HT-29 (cell line): ENCODE measurements at regions not wholly inside any gene's neighbourhood (a gene's known extent, or its start where the extent isn't known, plus 50 kb on each side); places are given as distances from the start of the nearest gene placed in this dataset.
A peak's percentile ranks its signal among the peaks of the same experiment; 100 is the strongest.
"Not testable (repeated sequence)": the region's sequence is repeated elsewhere in the genome, so short reads cannot be mapped to it uniquely, and the experiment has no call there.

Source experiments
- DNase-seq: peaks from one replicate; pipeline ENCODE4 v3.0.0-alpha.2; 2015; ENCODE audit warnings: low spot score

DNA sequence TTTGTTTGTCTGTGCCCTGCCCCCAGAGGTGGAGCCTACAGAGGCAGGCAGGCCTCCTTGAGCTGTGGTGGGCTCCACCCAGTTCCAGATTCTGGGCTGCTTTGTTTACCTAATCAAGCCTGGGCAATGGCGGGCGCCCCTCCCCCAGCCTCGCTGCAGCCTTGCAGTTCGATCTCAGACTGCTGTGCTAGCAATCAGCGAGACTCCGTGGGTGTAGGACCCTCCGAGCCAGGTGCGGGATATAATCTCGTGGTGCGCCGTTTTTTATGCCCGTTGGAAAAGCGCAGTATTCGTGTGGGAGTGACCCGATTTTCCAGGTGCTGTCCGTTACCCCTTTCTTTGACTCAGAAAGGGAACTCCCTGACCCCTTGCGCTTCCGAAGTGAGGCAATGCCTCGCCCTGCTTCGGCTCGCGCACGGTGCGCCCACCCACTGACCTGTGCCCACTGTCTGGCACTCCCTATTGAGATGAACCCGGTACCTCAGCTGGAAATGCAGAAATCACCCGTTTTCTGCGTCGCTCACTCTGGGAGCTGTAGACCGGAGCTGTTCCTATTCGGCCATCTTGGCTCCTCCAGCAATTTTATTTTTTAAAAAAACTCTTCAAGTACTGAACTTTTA lies 958.5 kb upstream of the SEMA6A start:
- DNase-seq: not testable (repeated sequence)

DNA sequence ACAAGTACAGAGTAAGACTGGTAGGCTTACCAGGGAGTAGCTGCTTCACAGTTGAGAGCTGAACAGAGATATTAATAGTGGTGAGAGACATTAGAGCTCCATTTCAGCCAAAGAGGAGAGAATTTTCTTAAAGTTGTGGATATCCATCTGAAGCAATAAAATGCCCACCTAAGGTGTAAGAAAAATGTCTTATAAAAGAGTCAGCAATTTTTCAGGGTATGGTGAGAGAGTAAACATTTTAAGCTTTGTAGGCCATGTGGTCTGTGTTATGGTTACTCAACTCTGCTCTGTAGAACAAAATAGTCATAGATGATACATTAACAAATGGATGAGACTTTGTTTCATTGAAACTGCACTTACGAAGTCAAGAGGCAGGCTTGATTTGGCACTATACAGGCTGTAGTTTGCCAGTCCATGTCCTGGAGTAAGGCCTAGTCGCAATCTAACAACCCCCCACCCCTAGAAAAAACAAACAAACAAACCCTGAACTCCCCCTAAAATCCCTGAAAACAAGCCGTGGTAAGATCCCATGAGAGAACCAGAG lies 945.4 kb upstream of the SEMA6A start:
- DNase-seq: no peak

- DNase-seq: no peak
These were observed 929.7 kb upstream of the SEMA6A start for GRCh38 chr5:117504305-117504704.

DNA sequence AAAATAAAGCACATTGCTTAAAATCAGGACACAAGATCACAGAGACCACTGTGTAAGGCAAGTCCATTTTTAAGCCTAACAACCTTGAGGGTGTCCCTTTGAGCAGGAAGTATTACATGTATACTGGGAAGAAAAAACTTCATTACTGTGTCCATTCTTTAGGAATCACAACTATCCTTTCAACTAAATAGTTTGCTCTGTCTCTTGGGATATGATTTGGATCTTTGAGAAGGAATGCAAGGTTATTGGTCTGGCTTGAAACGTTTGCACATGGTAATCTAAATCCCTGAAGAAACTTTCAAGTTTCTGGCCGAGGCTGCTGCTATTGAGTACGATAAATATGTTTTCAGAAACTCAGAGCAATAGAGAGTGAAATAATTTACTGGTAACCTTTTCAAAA lies 923.0 kb upstream of the SEMA6A start:
- no peak for DNase-seq

GRCh38 chr5:117496801-117497200 lies 922.2 kb upstream of the SEMA6A start:
- DNase-seq: no peak

GRCh38 chr5:117494188-117494587 lies 919.6 kb upstream of the SEMA6A start:
- no peak for DNase-seq

DNA sequence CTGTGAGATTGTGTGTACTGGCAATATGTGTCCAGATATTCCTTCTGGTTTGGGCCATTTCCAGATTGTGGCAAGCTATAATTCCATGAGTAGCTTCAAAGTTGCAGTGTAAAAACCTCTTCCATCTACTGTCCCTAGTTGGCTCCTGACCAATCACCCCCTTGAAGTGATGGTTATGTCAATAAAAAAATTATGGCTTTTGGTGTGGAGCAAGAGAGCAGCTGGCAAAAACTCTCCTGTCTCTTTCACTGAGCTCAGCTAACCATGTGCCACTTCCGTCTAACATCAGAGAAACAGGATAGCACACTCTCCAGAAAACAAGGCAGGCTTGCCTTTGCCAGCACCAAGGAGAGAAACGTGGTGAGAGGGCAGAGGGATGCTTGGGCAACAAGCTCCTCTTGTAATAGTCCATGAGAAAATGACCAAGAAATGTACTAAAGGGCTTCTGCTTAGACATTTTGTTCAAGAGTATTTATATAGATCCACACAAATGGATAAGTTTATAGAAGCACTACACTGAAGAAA lies 914.4 kb upstream of the SEMA6A start:
- DNase-seq: no peak

DNA sequence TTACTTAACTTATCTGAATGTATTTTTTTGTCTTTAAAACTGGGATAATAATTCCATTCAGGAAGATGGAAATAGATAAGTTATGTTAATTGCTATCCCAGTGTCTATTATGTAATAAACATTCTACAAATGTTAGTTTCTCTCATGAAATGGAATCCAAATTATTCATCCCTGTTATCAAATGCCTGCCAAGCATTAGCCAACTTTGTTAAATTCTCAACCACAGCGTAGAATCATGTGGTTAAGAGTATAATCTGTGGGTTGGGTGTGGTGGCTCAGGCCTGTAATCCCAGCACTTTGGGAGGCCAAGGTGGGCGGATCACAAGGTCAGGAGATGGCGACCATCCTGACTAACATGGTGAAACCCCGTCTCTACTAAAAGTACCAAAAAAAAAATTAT lies 912.9 kb upstream of the SEMA6A start:
- DNase-seq: no peak

GRCh38 chr5:117486879-117487391 lies 912.3 kb upstream of the SEMA6A start:
- peak; percentile 26 for DNase-seq

DNA sequence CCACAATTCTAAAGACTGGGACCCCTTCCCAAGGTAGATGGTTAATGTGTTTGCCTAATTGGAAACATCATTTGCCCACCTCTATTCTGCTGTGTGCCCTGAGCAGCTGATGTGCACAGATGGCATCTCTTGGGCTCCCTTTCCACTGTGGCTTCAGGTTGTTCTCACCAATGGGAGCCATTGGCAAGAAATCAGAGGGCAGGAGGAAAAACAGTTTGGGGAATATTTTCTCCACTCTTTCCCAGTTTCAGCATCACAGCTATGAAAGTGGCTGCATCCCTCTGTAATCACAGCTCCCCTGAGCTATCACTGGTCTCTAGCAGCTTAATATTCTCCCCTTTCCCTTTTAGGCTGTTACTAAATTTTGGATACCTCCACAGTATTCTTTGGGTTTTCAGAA lies 911.6 kb upstream of the SEMA6A start:
- DNase-seq: no peak

DNA sequence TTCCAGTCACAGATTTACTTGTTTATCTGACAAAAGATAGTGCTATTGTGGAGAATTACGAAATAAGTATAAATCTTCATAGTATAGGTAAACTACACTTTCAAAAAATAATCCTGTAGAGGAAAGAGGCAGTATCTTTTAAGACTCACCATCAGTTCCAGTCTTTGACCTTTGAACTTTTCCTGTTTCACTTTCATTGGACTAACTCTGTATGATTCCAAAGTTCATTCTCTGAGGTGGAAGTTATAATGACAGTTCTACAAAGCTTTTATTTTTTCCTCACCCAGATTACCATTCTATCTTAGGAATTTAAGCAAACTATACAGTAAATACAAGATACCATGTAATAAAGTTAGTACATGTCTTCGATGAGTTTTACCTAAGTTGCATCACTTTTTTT lies 901.3 kb upstream of the SEMA6A start:
- peak; percentile 29 for DNase-seq

GRCh38 chr5:117473165-117473564 lies 898.5 kb upstream of the SEMA6A start:
- DNase-seq: no peak

DNA sequence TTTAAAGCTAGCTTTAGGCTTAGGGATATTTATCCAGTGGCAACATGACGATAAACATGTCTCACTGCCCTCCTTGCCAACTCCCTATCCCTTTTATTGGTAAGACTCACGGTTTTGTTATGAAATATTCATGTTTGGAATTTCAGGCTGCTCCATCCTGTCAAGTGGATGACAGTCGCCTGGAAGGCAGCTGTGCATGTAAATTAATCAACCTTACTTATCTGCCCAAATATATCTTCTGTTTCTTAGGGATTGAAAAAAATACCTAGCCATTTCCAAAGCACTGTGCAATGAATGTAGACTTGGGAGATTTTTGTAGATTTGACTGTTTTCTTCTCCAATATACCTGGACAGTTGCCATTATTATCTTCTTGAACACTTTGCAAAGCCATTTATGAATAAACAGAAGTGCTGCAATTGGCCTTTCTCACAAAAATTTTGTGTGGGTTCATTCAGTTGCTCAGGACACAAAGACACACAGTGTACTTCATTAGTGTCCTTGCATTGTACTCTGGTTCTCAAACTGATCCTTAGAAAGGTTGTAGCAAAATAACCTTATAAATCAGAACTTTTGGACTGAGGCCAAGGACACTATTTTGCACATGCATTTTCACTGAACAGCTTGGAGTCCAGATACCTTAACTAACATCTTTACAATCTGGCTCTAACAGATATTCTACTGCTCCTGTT lies 889.4 kb upstream of the SEMA6A start:
- no peak for DNase-seq

DNA sequence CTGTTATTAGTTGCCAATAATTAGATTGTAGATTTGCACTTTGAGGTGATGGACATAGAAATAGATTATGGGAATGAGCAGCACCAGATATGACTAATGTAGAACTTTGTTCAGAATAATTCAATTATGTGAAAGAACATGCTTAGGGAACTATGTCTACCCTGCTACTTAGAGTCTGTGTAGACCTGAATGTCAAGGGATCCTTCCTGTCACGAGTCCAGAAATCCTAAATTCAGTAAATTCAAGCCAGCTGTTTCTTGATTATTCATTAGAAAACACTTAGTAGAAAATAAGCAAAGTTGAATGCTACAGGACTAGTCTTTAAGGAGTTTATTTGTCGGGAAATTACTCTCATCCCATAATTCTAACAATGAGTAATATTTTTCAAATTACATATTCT lies 887.3 kb upstream of the SEMA6A start:
- no peak for DNase-seq

- no peak for DNase-seq
These were observed 886.8 kb upstream of the SEMA6A start for GRCh38 chr5:117461403-117461802.

- DNase-seq: no peak
These were observed 883.0 kb upstream of the SEMA6A start for GRCh38 chr5:117457656-117458055.

DNA sequence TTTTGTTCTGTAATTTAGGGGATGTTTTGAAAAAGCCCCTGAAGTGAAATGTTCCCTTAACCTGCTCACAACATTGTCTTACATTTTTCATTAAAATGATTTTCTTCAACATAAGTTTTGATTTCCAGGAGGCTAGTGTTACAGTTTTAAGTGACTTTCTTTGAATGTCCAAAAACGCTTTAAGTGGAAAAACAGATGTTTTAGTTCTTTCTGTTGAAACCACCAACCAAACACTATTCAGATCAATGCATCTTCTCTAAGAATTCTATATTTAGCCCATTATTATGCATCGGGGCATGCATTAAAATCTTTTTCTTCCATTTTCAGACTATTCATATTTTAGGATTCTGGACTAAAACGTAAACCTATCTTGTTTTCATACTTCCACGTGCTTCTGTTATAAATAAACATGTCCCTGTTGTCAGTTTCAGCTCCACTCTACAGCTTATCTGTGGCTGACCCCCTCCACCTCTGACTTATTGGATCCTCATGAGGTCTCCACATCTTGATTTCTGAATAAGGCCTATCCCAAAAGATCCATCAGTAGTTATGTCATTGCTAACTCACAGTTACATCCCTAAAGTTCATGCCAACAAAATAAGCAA lies 882.3 kb upstream of the SEMA6A start:
- no peak for DNase-seq

GRCh38 chr5:117455236-117456233 lies 880.9 kb upstream of the SEMA6A start:
- peak; percentile 87 for DNase-seq

- peak; percentile 88 for DNase-seq
These were observed 880.1 kb upstream of the SEMA6A start for GRCh38 chr5:117454716-117455212.

GRCh38 chr5:117436846-117437245 lies 862.2 kb upstream of the SEMA6A start:
- DNase-seq: no peak

GRCh38 chr5:117435203-117435602 lies 860.6 kb upstream of the SEMA6A start:
- no peak for DNase-seq
